Stimulated activated naive CD8-positive, alpha-beta T cell treated with anti-CD3 and anti-CD28 coated beads, Interleukin-15, Interleukin-2, amounts not matched to agents 100 U/mL and 50 U/mL, for 24 hours (primary cell): ENCODE measurements at regions not wholly inside any gene's neighbourhood (a gene's known extent, or its start where the extent isn't known, plus 50 kb on each side); places are given as distances from the start of the nearest gene placed in this dataset.

Source experiments
- ATAC-seq: fragments of 150-1000 bp; cut with Tn5 transposase; one replicate; pipeline ENCODE4 v1.10.0; 2021
- DNase-seq: peaks from one replicate; pipeline ENCODE4 v3.0.0; 2021

- DNase-seq: no peak
- no peak for ATAC-seq
Measured at GRCh38 chr20:63128367-63128766, 87.6 kb downstream of the YTHDF1 start.

- DNase-seq: no peak
Measured at GRCh38 chr20:63127700-63128364, 88.1 kb downstream of the YTHDF1 start.

GRCh38 chr20:63126876-63127699, 88.8 kb downstream of the YTHDF1 start:
- ATAC-seq (no peak), DNase-seq (no peak)

More at GRCh38 chr20:63127700-63128364, 88.1 kb downstream of the YTHDF1 start:
- ATAC-seq: no peak

GRCh38 chr20:63125838-63126601, 89.9 kb downstream of the YTHDF1 start:
- ATAC-seq (no peak), DNase-seq (no peak)

- ATAC-seq (no peak), DNase-seq (no peak)
Measured at GRCh38 chr20:63125581-63125837, 90.4 kb downstream of the YTHDF1 start.

GRCh38 chr20:63124782-63125580, 91.0 kb downstream of the YTHDF1 start:
- no peak for DNase-seq
- ATAC-seq: no peak

GRCh38 chr20:63124092-63124781, 91.7 kb downstream of the YTHDF1 start:
- DNase-seq: no peak
- ATAC-seq: no peak

GRCh38 chr20:63123331-63123741, 92.6 kb downstream of the YTHDF1 start:
- DNase-seq (no peak), ATAC-seq (no peak)

GRCh38 chr20:63122626-63123025, 93.3 kb downstream of the YTHDF1 start:
- no peak for DNase-seq
- ATAC-seq: no peak

- no peak for ATAC-seq
Measured at GRCh38 chr20:63121749-63122405, 94.1 kb downstream of the YTHDF1 start.

GRCh38 chr20:63121246-63121645, 94.7 kb downstream of the YTHDF1 start:
- DNase-seq (no peak), ATAC-seq (no peak)

More at GRCh38 chr20:63121749-63122405, 94.1 kb downstream of the YTHDF1 start:
- no peak for DNase-seq

GRCh38 chr20:63120808-63121090, 95.2 kb downstream of the YTHDF1 start:
- no peak for DNase-seq

GRCh38 chr20:63119963-63120807, 95.7 kb downstream of the YTHDF1 start:
- DNase-seq (no peak), ATAC-seq (no peak)

More at GRCh38 chr20:63120808-63121090, 95.2 kb downstream of the YTHDF1 start:
- no peak for ATAC-seq

- ATAC-seq (no peak), DNase-seq (no peak)
Measured at GRCh38 chr20:63119121-63119962, 96.6 kb downstream of the YTHDF1 start.

GRCh38 chr20:63118303-63119120, 97.4 kb downstream of the YTHDF1 start:
- no peak for DNase-seq
- ATAC-seq: no peak

- DNase-seq (no peak), ATAC-seq (no peak)
Measured at GRCh38 chr20:63117661-63118302, 98.1 kb downstream of the YTHDF1 start.

- ATAC-seq: no peak
- DNase-seq: no peak
Measured at GRCh38 chr20:63117151-63117550, 98.8 kb downstream of the YTHDF1 start.
